GM21360 (cell line): ENCODE measurements at regions not wholly inside any gene's neighbourhood (a gene's known extent, or its start where the extent isn't known, plus 50 kb on each side); places are given as distances from the start of the nearest gene placed in this dataset.
A peak's percentile ranks its signal among the peaks of the same experiment; 100 is the strongest.

ENCODE experiments used
- ATAC-seq: cut with Tn5 transposase; IDR thresholded peaks from one replicate; pipeline ENCODE4 v1.9.1; 2021; ENCODE audit warnings: mild to moderate bottlenecking, moderate library complexity; ENCODE audit not compliant: unreplicated experiment

GRCh38 chr2:176467595-176467994 is 198.4 kb downstream of the MTX2 start:
- ATAC-seq = no peak

- ATAC-seq = no peak
Observed at GRCh38 chr2:176468457-176469113, 199.3 kb downstream of the MTX2 start.

GRCh38 chr2:176470713-176471112 is 201.5 kb downstream of the MTX2 start:
- no peak for ATAC-seq

- no peak for ATAC-seq
Observed at GRCh38 chr2:176471949-176472348, 202.7 kb downstream of the MTX2 start.

GRCh38 chr2:176473177-176473576 is 203.9 kb downstream of the MTX2 start:
- ATAC-seq = peak; percentile 72

- no peak for ATAC-seq
Observed at GRCh38 chr2:176473851-176474250, 204.6 kb downstream of the MTX2 start.

- no peak for ATAC-seq
Observed at GRCh38 chr2:176477336-176477735, 208.1 kb downstream of the MTX2 start.

GRCh38 chr2:176479961-176480360 is 210.7 kb downstream of the MTX2 start:
- ATAC-seq = no peak

GRCh38 chr2:176482107-176482506 is 212.9 kb downstream of the MTX2 start:
- ATAC-seq = no peak

GRCh38 chr2:176483476-176483875 is 214.2 kb downstream of the MTX2 start:
- no peak for ATAC-seq

- no peak for ATAC-seq
Observed at GRCh38 chr2:176483901-176484568, 214.8 kb downstream of the MTX2 start.

GRCh38 chr2:176484838-176485237 is 215.6 kb downstream of the MTX2 start:
- ATAC-seq = no peak

- ATAC-seq = no peak
Observed at GRCh38 chr2:176488431-176488830, 219.2 kb downstream of the MTX2 start.

- no peak for ATAC-seq
Observed at GRCh38 chr2:176490061-176490861, 221.0 kb downstream of the MTX2 start.

- ATAC-seq = peak; percentile 89
Observed at GRCh38 chr2:176491172-176491904, 222.1 kb downstream of the MTX2 start.

- ATAC-seq = no peak
Observed at GRCh38 chr2:176492583-176492982, 223.3 kb downstream of the MTX2 start.

- ATAC-seq = peak; percentile 43
Observed at GRCh38 chr2:176493226-176493825, 224.1 kb downstream of the MTX2 start.

GRCh38 chr2:176493909-176494308 is 224.7 kb downstream of the MTX2 start:
- no peak for ATAC-seq

- no peak for ATAC-seq
Observed at GRCh38 chr2:176494949-176495353, 225.7 kb downstream of the MTX2 start.

- ATAC-seq = no peak
Observed at GRCh38 chr2:176495826-176496225, 226.6 kb downstream of the MTX2 start.

- ATAC-seq = no peak
Observed at GRCh38 chr2:176496761-176497160, 227.5 kb downstream of the MTX2 start.
